Gastroesophageal sphincter (tissue), 3 donors: ENCODE measurements at regions not wholly inside any gene's neighbourhood (a gene's known extent, or its start where the extent isn't known, plus 50 kb on each side); places are given as distances from the start of the nearest gene placed in this dataset.

ENCODE experiments used
- POLR2A ChIP-seq, 2 donors: fragments of 450-650 bp; IDR thresholded peaks; one replicate each; pipeline ENCODE4 v1.6.1; 2017; ENCODE audit warnings: antibody characterized with exemption in 2 of 2, mild to moderate bottlenecking in 2 of 2, moderate library complexity in 1 of 2
- POLR2AphosphoS5 ChIP-seq: sonication (generic); formaldehyde crosslinking; IDR thresholded peaks from one replicate; pipeline ENCODE4 v1.6.1; 2017; ENCODE audit warnings: antibody characterized with exemption
- TF ChIP-seq, protein P1 (sequence below), 4 experiments: fragments of 200-600 bp in 2 of 4; fragments of 450-650 bp in 2 of 4; sonication (generic) in 1 of 4; IDR thresholded peaks; one replicate each; pipeline ENCODE4 v1.5.1; 2017 to 2019; ENCODE audit warnings: antibody characterized with exemption in 4 of 4, mild to moderate bottlenecking in 2 of 4, moderate library complexity in 2 of 4

DNA sequence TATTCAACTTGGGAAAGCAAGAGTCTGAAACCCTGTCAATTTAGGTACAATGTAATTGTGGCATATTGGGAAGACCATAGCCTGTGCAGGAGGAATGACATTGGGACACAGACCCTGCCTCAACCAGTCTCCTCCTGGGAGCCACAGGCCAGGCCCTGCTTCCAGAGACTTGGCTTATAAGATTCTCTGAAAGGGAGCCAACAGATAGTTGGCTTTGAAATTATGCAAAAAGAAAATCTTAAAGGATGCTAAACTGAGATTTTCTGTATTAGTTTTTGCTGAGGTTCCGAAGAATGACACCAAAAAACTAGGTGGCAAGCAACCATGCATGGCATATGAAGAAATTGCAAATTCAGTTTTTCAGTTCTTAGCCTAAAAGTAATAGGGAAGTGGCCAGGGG, 76.4 kb upstream of the CYRIA start:
- TF ChIP-seq, protein P1, sequence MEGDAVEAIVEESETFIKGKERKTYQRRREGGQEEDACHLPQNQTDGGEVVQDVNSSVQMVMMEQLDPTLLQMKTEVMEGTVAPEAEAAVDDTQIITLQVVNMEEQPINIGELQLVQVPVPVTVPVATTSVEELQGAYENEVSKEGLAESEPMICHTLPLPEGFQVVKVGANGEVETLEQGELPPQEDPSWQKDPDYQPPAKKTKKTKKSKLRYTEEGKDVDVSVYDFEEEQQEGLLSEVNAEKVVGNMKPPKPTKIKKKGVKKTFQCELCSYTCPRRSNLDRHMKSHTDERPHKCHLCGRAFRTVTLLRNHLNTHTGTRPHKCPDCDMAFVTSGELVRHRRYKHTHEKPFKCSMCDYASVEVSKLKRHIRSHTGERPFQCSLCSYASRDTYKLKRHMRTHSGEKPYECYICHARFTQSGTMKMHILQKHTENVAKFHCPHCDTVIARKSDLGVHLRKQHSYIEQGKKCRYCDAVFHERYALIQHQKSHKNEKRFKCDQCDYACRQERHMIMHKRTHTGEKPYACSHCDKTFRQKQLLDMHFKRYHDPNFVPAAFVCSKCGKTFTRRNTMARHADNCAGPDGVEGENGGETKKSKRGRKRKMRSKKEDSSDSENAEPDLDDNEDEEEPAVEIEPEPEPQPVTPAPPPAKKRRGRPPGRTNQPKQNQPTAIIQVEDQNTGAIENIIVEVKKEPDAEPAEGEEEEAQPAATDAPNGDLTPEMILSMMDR (IDR thresholded peaks at IDR 0.05): no peak
- no peak for TF ChIP-seq POLR2A (IDR thresholded peaks at IDR 0.05)
- no peak for TF ChIP-seq POLR2AphosphoS5
